ENCODE measurements at regions not wholly inside any gene's neighbourhood (a gene's known extent, or its start where the extent isn't known, plus 50 kb on each side); places are given as distances from the start of the nearest gene placed in this dataset.

DNA sequence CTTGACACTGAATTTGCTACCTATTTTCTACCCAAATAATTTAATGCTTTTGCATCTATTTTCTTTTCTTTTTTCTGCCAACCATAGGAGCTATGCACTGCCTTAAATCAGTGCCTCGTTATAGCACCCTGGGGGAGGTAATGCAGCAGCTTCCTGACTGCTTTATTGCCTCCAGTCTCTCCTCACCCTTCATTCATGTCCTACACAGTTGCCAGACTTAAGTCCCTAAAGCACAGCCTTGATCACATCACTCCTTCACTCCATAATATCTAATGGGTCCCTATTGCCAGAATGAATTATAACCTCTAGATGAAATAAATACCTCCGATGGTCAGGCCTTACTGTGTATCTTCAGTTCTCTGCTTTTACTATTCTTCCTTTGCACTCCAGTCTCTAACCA, 211.2 kb upstream of the GLRA1 start:
- Mint-ChIP-seq H3K9me3 (ENCODE audit: unreplicated experiment) (no peaks in the 10 kb centered on the region), H3K4me1 (ENCODE audit: low read depth, unreplicated experiment) (no peaks in the 10 kb centered on the region), H3K27ac (ENCODE audit: unreplicated experiment) (no peak overlapping the region), H3K36me3 (ENCODE audit: unreplicated experiment) (peaks cover 9% of the 10 kb centered on the region), H3K27me3 (ENCODE audit: unreplicated experiment) (no peaks in the 10 kb centered on the region), H3K4me3 (ENCODE audit: unreplicated experiment) (no peak overlapping the region)
- no peak for TF ChIP-seq CTCF (IDR thresholded peaks at IDR 0.05; ENCODE audit: partially characterized antibody, unreplicated experiment)
- DNase-seq = no peak

DNA sequence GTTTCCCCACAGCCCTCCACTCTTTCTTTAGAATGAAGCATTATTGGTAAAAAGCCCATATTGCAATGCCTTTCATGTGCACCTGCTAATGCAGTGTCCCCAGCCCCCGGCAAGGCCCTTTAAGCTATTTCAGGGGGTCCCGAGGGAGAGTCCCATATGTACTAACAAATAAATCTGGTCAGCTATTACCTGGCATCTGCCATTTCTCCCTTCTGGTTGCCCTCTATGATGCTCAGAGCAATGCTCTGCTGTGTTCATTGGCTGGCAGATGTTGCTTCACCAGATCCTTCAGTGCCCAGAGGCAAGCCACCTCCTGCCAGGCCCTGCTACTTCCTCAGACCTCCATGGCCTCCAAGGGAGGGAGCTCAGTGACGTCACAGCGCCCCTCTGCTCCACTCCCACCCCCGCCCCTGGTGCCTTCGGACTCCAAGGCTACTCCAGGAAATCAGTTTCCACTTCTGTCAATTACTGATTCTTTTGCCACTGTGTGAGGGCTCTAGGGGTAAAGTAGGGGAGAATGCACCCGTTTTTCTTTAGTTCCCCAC, 201.1 kb upstream of the GLRA1 start:
- Mint-ChIP-seq H3K9me3 (ENCODE audit: unreplicated experiment) (peaks cover 6% of the 10 kb centered on the region), H3K4me3 (ENCODE audit: unreplicated experiment) (peak overlapping the region; percentile 53), H3K4me1 (ENCODE audit: low read depth, unreplicated experiment) (peaks cover 37% of the 10 kb centered on the region), H3K27ac (ENCODE audit: unreplicated experiment) (peak overlapping the region; percentile 92), H3K36me3 (ENCODE audit: unreplicated experiment) (no peaks in the 10 kb centered on the region), H3K27me3 (ENCODE audit: unreplicated experiment) (peaks cover 6% of the 10 kb centered on the region)
- peak; percentile 71 for DNase-seq
- TF ChIP-seq CTCF (IDR thresholded peaks at IDR 0.05; ENCODE audit: partially characterized antibody, unreplicated experiment) = no peak

DNA sequence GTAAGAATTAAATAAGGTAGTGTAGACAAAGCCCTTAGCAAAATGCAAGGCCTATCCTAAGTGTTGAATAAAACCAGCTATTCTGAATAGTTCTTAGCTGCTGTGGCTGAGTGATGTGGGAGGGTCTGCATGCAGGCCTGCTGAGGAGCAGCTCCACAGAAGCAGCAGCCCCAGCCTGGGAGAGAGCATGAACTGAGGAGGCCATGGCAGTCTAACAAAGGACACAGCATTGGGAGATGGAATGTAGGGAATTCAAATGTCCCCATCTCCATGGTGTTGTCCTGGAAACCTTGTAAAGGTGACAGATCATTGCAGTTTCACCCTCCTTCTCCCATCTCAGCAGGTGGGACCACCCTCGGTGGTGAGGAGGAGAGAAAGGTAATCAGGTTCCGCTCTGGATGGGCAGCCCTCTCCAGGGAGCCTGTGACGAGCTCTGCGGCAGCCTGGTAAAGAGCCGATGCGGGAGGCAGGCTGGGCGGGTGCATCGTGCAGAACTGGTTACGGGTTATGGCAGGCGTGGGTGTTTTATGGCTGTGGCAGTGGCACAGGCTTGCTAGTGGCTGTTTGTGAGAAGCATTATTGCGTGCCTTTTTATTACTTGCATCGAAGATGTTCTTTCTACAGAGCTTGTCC, 199.9 kb upstream of the GLRA1 start:
- DNase-seq = peak; percentile 28
- Mint-ChIP-seq H3K4me1 (ENCODE audit: low read depth, unreplicated experiment) (peaks cover 45% of the 10 kb centered on the region), H3K9me3 (ENCODE audit: unreplicated experiment) (peaks cover 8% of the 10 kb centered on the region), H3K36me3 (ENCODE audit: unreplicated experiment) (no peaks in the 10 kb centered on the region), H3K4me3 (ENCODE audit: unreplicated experiment) (peak overlapping the region; percentile 21), H3K27me3 (ENCODE audit: unreplicated experiment) (peaks cover 8% of the 10 kb centered on the region), H3K27ac (ENCODE audit: unreplicated experiment) (peak overlapping the region; percentile 92)
- TF ChIP-seq CTCF (IDR thresholded peaks at IDR 0.05; ENCODE audit: partially characterized antibody, unreplicated experiment) = no peak

DNA sequence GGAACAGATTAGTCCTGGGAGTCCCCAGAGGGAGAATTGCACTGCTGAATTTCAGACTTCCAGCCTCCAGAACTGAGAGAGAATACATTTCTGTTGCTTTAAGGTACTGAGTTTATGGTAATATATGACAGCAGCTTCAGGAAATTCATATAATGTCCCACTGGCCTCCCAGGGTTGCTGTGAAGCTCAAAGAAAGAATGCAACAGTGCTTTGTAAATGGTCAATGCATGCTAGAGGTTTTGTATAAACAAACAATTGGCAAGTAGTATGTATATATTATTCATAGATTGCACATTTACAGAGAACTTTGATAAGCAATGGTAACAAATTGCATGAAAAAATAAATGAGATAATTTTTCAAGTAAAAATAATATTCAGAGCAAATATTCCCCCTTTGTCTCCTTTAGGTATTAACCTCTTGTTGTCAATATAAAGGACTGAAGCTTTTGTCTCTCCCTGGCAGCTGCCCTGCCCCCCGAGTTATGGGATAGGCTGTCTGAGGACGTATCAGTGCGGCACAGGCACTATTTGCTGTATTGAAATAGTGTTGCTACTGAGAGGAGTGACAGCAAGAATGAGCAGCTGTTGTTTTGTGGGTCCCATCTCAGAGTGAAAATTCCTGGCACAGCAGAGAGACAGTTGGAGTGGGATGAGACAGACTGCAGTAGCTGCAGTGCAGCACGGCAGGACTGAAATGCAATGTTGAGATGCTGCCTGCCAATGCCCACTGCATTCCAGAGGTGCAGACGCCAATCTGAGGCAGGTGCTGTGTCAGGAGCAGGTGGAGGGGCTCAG, 194.2 kb upstream of the GLRA1 start:
- Mint-ChIP-seq H3K4me1 (ENCODE audit: low read depth, unreplicated experiment) (peaks cover 30% of the 10 kb centered on the region), H3K9me3 (ENCODE audit: unreplicated experiment) (peaks cover 2% of the 10 kb centered on the region), H3K36me3 (ENCODE audit: unreplicated experiment) (no peaks in the 10 kb centered on the region), H3K27ac (ENCODE audit: unreplicated experiment) (no peak overlapping the region), H3K4me3 (ENCODE audit: unreplicated experiment) (no peak overlapping the region), H3K27me3 (ENCODE audit: unreplicated experiment) (peaks cover 5% of the 10 kb centered on the region)
- no peak for TF ChIP-seq CTCF (IDR thresholded peaks at IDR 0.05; ENCODE audit: partially characterized antibody, unreplicated experiment)
- no peak for DNase-seq

DNA sequence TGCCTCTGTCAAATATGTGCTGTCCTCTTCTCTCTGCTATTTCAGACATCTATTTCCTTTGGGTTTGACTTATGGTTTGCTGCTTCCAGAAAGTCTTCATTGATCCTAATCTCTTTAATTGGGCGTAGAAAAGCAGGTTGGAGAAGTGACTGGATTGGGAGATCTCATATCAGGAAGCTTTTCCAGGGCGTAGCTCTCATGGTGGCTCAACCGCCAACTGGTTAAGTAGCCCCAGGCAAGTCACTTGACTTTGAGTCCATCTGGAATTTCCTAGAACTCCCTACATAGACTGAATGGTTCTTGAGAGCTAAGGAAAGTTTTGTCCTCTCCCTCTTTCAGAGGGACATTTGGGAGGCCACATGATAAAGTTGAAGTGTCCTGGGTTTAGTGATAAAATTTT, 192.3 kb upstream of the GLRA1 start:
- TF ChIP-seq CTCF (IDR thresholded peaks at IDR 0.05; ENCODE audit: partially characterized antibody, unreplicated experiment) = no peak
- peaks cover 5% of the 10 kb centered on the region for H3K27me3 Mint-ChIP-seq (ENCODE audit: unreplicated experiment)
- DNase-seq = no peak

More for the DNA sequence above, 192.3 kb upstream of the GLRA1 start:
- peaks cover 22% of the 10 kb centered on the region for H3K4me1 Mint-ChIP-seq (ENCODE audit: low read depth, unreplicated experiment)
- H3K4me3 Mint-ChIP-seq (ENCODE audit: unreplicated experiment) = no peak overlapping the region
- peaks cover 2% of the 10 kb centered on the region for H3K9me3 Mint-ChIP-seq (ENCODE audit: unreplicated experiment)
- no peak overlapping the region for H3K27ac Mint-ChIP-seq (ENCODE audit: unreplicated experiment)
- no peaks in the 10 kb centered on the region for H3K36me3 Mint-ChIP-seq (ENCODE audit: unreplicated experiment)
